RWPE2 (cell line): ENCODE measurements at regions not wholly inside any gene's neighbourhood (a gene's known extent, or its start where the extent isn't known, plus 50 kb on each side); places are given as distances from the start of the nearest gene placed in this dataset.

Experiments used
- ATAC-seq: fragments of 200-7000 bp; cut with Tn5 transposase; 3 replicates; pipeline ENCODE4 v1.9.1; 2021; ENCODE audit warnings: low read depth
- DNase-seq: peaks from one replicate; pipeline ENCODE4 v3.0.0-alpha.2; 2020; ENCODE audit warnings: low spot score
- H3K27ac ChIP-seq: fragments of 450-650 bp; 2 replicates; pipeline ENCODE4 v1.5.1; 2017; ENCODE audit warnings: mild to moderate bottlenecking; ENCODE audit not compliant: poor library complexity, severe bottlenecking
- H3K27me3 ChIP-seq: fragments of 250-450 bp; sonication (Bioruptor Pico); 2 replicates; pipeline ENCODE4 v1.5.1; 2021; ENCODE audit warnings: mild to moderate bottlenecking, moderate library complexity; ENCODE audit not compliant: insufficient read depth, poor library complexity, severe bottlenecking
- H3K36me3 ChIP-seq: fragments of 250-450 bp; sonication (Bioruptor Pico); 2 replicates; pipeline ENCODE4 v1.5.1; 2020; ENCODE audit warnings: low read depth, mild to moderate bottlenecking, moderate library complexity
- H3K4me1 ChIP-seq: fragments of 250-450 bp; sonication (Bioruptor Pico); 2 replicates; pipeline ENCODE4 v1.5.1; 2021; ENCODE audit warnings: mild to moderate bottlenecking, moderate library complexity; ENCODE audit not compliant: insufficient read depth, poor library complexity, severe bottlenecking
- H3K4me3 ChIP-seq: fragments of 250-450 bp; sonication (Bioruptor Pico); 2 replicates; pipeline ENCODE4 v1.5.1; 2021; ENCODE audit warnings: mild to moderate bottlenecking, moderate library complexity; ENCODE audit not compliant: severe bottlenecking
- H3K9me3 ChIP-seq: fragments of 250-450 bp; sonication (Bioruptor Pico); 2 replicates; pipeline ENCODE4 v1.5.1; 2021; ENCODE audit warnings: mild to moderate bottlenecking, moderate library complexity; ENCODE audit not compliant: severe bottlenecking
- CTCF ChIP-seq: fragments of 450-650 bp; IDR thresholded peaks from one replicate; pipeline ENCODE4 v1.5.1; 2017; ENCODE audit warnings: mild to moderate bottlenecking, moderate library complexity; ENCODE audit not compliant: poor library complexity, severe bottlenecking

GRCh38 chr4:126007142-126007541, 692.4 kb downstream of the FAT4 start:
- ATAC-seq (no peak), DNase-seq (no peak)
- TF ChIP-seq CTCF, result no peak
- Histone ChIP-seq H3K4me1 (no peaks in the 10 kb centered on the region), H3K27me3 (no peaks in the 10 kb centered on the region), H3K4me3 (no peak overlapping the region), H3K36me3 (no peaks in the 10 kb centered on the region), H3K27ac (no peak overlapping the region), H3K9me3 (no peaks in the 10 kb centered on the region)

- ATAC-seq (no peak), DNase-seq (no peak)
- Histone ChIP-seq H3K4me3 (no peak overlapping the region), H3K36me3 (no peaks in the 10 kb centered on the region), H3K4me1 (no peaks in the 10 kb centered on the region), H3K9me3 (no peaks in the 10 kb centered on the region), H3K27me3 (no peaks in the 10 kb centered on the region), H3K27ac (no peak overlapping the region)
- no peak for TF ChIP-seq CTCF
Observed at GRCh38 chr4:126012691-126013290, 698.0 kb downstream of the FAT4 start.

- Histone ChIP-seq H3K27me3 (no peaks in the 10 kb centered on the region), H3K4me1 (no peaks in the 10 kb centered on the region), H3K27ac (no peak overlapping the region), H3K36me3 (no peaks in the 10 kb centered on the region), H3K4me3 (no peak overlapping the region), H3K9me3 (no peaks in the 10 kb centered on the region)
- ATAC-seq (no peak), DNase-seq (no peak)
- no peak for TF ChIP-seq CTCF
Observed at GRCh38 chr4:126018274-126018673, 703.5 kb downstream of the FAT4 start.

GRCh38 chr4:126023896-126024295, 709.1 kb downstream of the FAT4 start:
- Histone ChIP-seq H3K27me3 (no peaks in the 10 kb centered on the region), H3K27ac (no peak overlapping the region), H3K36me3 (no peaks in the 10 kb centered on the region), H3K9me3 (no peaks in the 10 kb centered on the region), H3K4me3 (no peak overlapping the region), H3K4me1 (no peaks in the 10 kb centered on the region)
- ATAC-seq (no peak), DNase-seq (no peak)
- no peak for TF ChIP-seq CTCF

- no peaks in the 10 kb centered on the region for H3K9me3 ChIP-seq
- TF ChIP-seq CTCF, result no peak
- no peak for DNase-seq
- H3K36me3 ChIP-seq, result no peaks in the 10 kb centered on the region
- H3K27ac ChIP-seq, result no peak overlapping the region
- H3K4me1 ChIP-seq, result no peaks in the 10 kb centered on the region
- H3K4me3 ChIP-seq, result no peak overlapping the region
- H3K27me3 ChIP-seq, result no peaks in the 10 kb centered on the region
- no peak for ATAC-seq
Observed at GRCh38 chr4:126027601-126028000, 712.8 kb downstream of the FAT4 start.
